Keratinocyte (primary cell): ENCODE measurements at regions not wholly inside any gene's neighbourhood (a gene's known extent, or its start where the extent isn't known, plus 50 kb on each side); places are given as distances from the start of the nearest gene placed in this dataset.

ENCODE experiments used
- EZH2 ChIP-seq: IDR thresholded peaks from one replicate; pipeline ENCODE4 v1.6.1; 2012; ENCODE audit warnings: inconsistent platforms, mild to moderate bottlenecking, low read length, moderate library complexity
- TF ChIP-seq, protein P1 (sequence below), 3 experiments: IDR thresholded peaks in 1 of 3; conservative IDR thresholded peaks in 1 of 3; optimal IDR thresholded peaks in 1 of 3; 2 replicates in 2 of 3; 3 replicates in 1 of 3; pipeline versions ENCODE3 to v1.5.1; 2011; ENCODE audit warnings: low read length in 3 of 3, mild to moderate bottlenecking in 3 of 3, moderate library complexity in 2 of 3, control low read depth in 1 of 3, inconsistent platforms in 1 of 3; ENCODE audit not compliant: insufficient read depth in 2 of 3; ENCODE audit errors: extremely low read depth in 1 of 3

DNA sequence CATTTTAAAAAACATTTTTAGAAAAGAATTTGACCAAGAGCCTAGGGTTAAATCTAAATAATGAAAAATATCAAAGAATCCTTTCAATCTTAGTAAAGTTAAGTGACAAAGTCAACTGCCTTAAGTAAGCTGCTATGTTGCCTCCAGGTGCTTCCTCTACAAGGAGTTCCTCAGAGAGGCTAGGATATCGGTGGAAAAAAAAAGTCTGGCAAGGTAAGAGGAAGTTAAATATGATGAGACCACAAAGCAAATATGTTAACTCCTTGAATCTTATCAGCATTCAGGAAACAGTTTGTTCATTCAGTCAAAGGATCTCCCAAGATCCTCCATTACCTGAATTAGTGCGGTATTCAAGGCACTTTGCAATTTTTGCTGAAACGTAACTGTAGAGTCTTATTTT lies 563.5 kb downstream of the PTPRC start:
- TF ChIP-seq EZH2, result no peak
- TF ChIP-seq, protein P1, sequence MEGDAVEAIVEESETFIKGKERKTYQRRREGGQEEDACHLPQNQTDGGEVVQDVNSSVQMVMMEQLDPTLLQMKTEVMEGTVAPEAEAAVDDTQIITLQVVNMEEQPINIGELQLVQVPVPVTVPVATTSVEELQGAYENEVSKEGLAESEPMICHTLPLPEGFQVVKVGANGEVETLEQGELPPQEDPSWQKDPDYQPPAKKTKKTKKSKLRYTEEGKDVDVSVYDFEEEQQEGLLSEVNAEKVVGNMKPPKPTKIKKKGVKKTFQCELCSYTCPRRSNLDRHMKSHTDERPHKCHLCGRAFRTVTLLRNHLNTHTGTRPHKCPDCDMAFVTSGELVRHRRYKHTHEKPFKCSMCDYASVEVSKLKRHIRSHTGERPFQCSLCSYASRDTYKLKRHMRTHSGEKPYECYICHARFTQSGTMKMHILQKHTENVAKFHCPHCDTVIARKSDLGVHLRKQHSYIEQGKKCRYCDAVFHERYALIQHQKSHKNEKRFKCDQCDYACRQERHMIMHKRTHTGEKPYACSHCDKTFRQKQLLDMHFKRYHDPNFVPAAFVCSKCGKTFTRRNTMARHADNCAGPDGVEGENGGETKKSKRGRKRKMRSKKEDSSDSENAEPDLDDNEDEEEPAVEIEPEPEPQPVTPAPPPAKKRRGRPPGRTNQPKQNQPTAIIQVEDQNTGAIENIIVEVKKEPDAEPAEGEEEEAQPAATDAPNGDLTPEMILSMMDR (optimal IDR thresholded peaks at IDR 0.05 in 1 of 3, IDR thresholded peaks at IDR 0.05 in 1 of 3, conservative IDR thresholded peaks at IDR 0.05 in 1 of 3; ENCODE audit: extremely low read depth in 1 of 3, insufficient read depth in 2 of 3, low read length in 3 of 3), result no peak
